PC-9 (cell line): ENCODE measurements at regions not wholly inside any gene's neighbourhood (a gene's known extent, or its start where the extent isn't known, plus 50 kb on each side); places are given as distances from the start of the nearest gene placed in this dataset.

Experiments used
- BruUV-seq: library from RNA; stranded (reverse); fragments of 400-500 nt; replicated peaks from 2 replicates; lab custom pipeline; 2021; lab: Mats Ljungman, UMichigan
- CTCF ChIA-PET: fragments of 300-600 bp; sonication (Branson Sonifier 250); formaldehyde crosslinking; loops from one replicate; lab custom pipeline; 2022; ENCODE audit warnings: antibody characterized with exemption; lab: Charles Lee
- POLR2A ChIA-PET: fragments of 300-600 bp; sonication (Branson Sonifier 250); formaldehyde crosslinking; loops from one replicate; lab custom pipeline; 2022; ENCODE audit warnings: antibody characterized with exemption; ENCODE audit not compliant: unreplicated experiment; lab: Charles Lee
- DNase-seq, 2 experiments: peaks; one replicate each; pipeline versions ENCODE4 v3.0.0 to v3.0.0-alpha.2; 2015 to 2022; ENCODE audit warnings: mixed read lengths in 1 of 2
- H2AFZ ChIP-seq: fragments of 200-600 bp; sonication (generic); 2 replicates; pipeline ENCODE4 v1.8.1; 2017; ENCODE audit warnings: antibody characterized with exemption
- H3F3A ChIP-seq: fragments of 200-600 bp; sonication (generic); 2 replicates; pipeline ENCODE4 v1.8.1; 2017; ENCODE audit warnings: antibody characterized with exemption, mild to moderate bottlenecking, low read depth; ENCODE audit not compliant: insufficient read depth
- H3K27ac ChIP-seq: fragments of 200-600 bp; sonication (generic); 2 replicates; pipeline ENCODE4 v1.6.1; 2016; ENCODE audit warnings: mixed run types
- H3K27me3 ChIP-seq: fragments of 200-600 bp; sonication (generic); 2 replicates; pipeline ENCODE4 v1.6.1; 2016; ENCODE audit warnings: low read depth, mixed run types; ENCODE audit not compliant: insufficient read depth
- H3K36me3 ChIP-seq: fragments of 200-600 bp; sonication (generic); 2 replicates; pipeline ENCODE4 v1.6.1; 2016; ENCODE audit warnings: low read depth, mixed run types
- H3K4me1 ChIP-seq: fragments of 200-600 bp; sonication (generic); replicated peaks from 2 replicates; pipeline ENCODE4 v1.6.1; 2016; ENCODE audit warnings: mixed run types; ENCODE audit not compliant: insufficient read depth
- H3K4me2 ChIP-seq: fragments of 200-600 bp; sonication (generic); 2 replicates; pipeline ENCODE4 v1.6.1; 2017; ENCODE audit warnings: mixed run types
- H3K4me3 ChIP-seq: fragments of 200-600 bp; sonication (generic); 2 replicates; pipeline ENCODE4 v1.6.1; 2016; ENCODE audit warnings: mixed run types
- H3K79me2 ChIP-seq: fragments of 200-600 bp; sonication (generic); 2 replicates; pipeline ENCODE4 v1.6.1; 2017; ENCODE audit warnings: low read depth, mixed run types
- H3K9me2 ChIP-seq: fragments of 200-600 bp; sonication (generic); 2 replicates; pipeline ENCODE4 v1.8.1; 2017; ENCODE audit warnings: mild to moderate bottlenecking; ENCODE audit not compliant: insufficient read depth
- H3K9me3 ChIP-seq: fragments of 200-600 bp; sonication (generic); 2 replicates; pipeline ENCODE4 v1.8.1; 2016; ENCODE audit warnings: low read depth; ENCODE audit not compliant: insufficient read depth
- H4K20me1 ChIP-seq: fragments of 200-600 bp; sonication (generic); 2 replicates; pipeline ENCODE4 v1.8.1; 2017; ENCODE audit not compliant: insufficient read depth
- CTCF ChIP-seq: fragments of 200-600 bp; sonication (generic); conservative IDR thresholded peaks from 2 replicates; pipeline ENCODE4 v1.6.1; 2017; ENCODE audit warnings: mixed run types, antibody characterized with exemption, mild to moderate bottlenecking, moderate library complexity
- EZH2 ChIP-seq: fragments of 200-600 bp; sonication (generic); IDR thresholded peaks from 2 replicates; pipeline ENCODE4 v1.8.0; 2017; ENCODE audit warnings: antibody characterized with exemption, low read depth
- intact Hi-C: fragments of 100-400 bp; cut with micrococcal nuclease; formaldehyde crosslinking; loops from one replicate; pipeline ENCODE4 v1.10.0; 2022; ENCODE audit not compliant: unreplicated experiment

- CTCF ChIA-PET, result no interaction called here
- intact Hi-C loops, result no loop called here
- no peak for DNase-seq
Observed at GRCh38 chr3:38968891-38969290, 82.9 kb downstream of the SCN11A start.

GRCh38 chr3:38968403-38968802 lies 83.3 kb downstream of the SCN11A start:
- ChIA-PET POLR2A (no interaction called here), CTCF (no interaction called here)
- no TSS peak for BruUV-seq
- H3K79me2 ChIP-seq, result no peaks in the 10 kb centered on the region
- H3K27me3 ChIP-seq, result peaks cover 41% of the 10 kb centered on the region
- 0 out of 2 replicates have a peak, but pooled peaks cover 6% of the 10 kb centered on the region for H3K9me2 ChIP-seq
- TF ChIP-seq CTCF (no peak), EZH2 (no peak)
- DNase-seq, result no peak
- H3K4me3 ChIP-seq, result no peak overlapping the region
- H3K9me3 ChIP-seq, result no peaks in the 10 kb centered on the region
- H3F3A ChIP-seq, result no peaks in the 10 kb centered on the region
- H2AFZ ChIP-seq, result no peak overlapping the region
- no peak overlapping the region for H3K4me2 ChIP-seq
- no peaks in the 10 kb centered on the region for H4K20me1 ChIP-seq
- no peaks in the 10 kb centered on the region for H3K36me3 ChIP-seq
- intact Hi-C loops, result no loop called here
- no peak overlapping the region for H3K27ac ChIP-seq
- no peaks in the 10 kb centered on the region for H3K4me1 ChIP-seq

More at GRCh38 chr3:38968891-38969290, 82.9 kb downstream of the SCN11A start:
- Histone ChIP-seq H3K27me3 (peaks cover 38% of the 10 kb centered on the region), H3K9me3 (no peaks in the 10 kb centered on the region), H3K4me3 (no peak overlapping the region), H3F3A (no peaks in the 10 kb centered on the region), H3K4me2 (no peak overlapping the region), H4K20me1 (no peaks in the 10 kb centered on the region), H3K79me2 (no peaks in the 10 kb centered on the region), H3K27ac (no peak overlapping the region), H3K36me3 (no peaks in the 10 kb centered on the region), H3K9me2 (0 out of 2 replicates have a peak, but pooled peaks cover 6% of the 10 kb centered on the region), H2AFZ (no peak overlapping the region), H3K4me1 (no peaks in the 10 kb centered on the region)
- POLR2A ChIA-PET, result no interaction called here
- TF ChIP-seq EZH2 (no peak), CTCF (no peak)
- no TSS peak for BruUV-seq

- intact Hi-C loops, result no loop called here
- BruUV-seq, result no TSS peak
- no peaks in the 10 kb centered on the region for H3F3A ChIP-seq
- H3K9me2 ChIP-seq, result 0 out of 2 replicates have a peak, but pooled peaks cover 6% of the 10 kb centered on the region
- no peaks in the 10 kb centered on the region for H3K9me3 ChIP-seq
- no peaks in the 10 kb centered on the region for H3K79me2 ChIP-seq
- no peaks in the 10 kb centered on the region for H4K20me1 ChIP-seq
- H3K36me3 ChIP-seq, result no peaks in the 10 kb centered on the region
- no peak overlapping the region for H3K4me3 ChIP-seq
- no peak for DNase-seq
- no peak overlapping the region for H2AFZ ChIP-seq
- ChIA-PET POLR2A (no interaction called here), CTCF (no interaction called here)
- H3K4me2 ChIP-seq, result no peak overlapping the region
- H3K4me1 ChIP-seq, result no peaks in the 10 kb centered on the region
- no peak for TF ChIP-seq CTCF
- TF ChIP-seq EZH2, result no peak
- no peak overlapping the region for H3K27ac ChIP-seq
- H3K27me3 ChIP-seq, result peaks cover 41% of the 10 kb centered on the region
Observed at GRCh38 chr3:38967693-38967989, 84.1 kb downstream of the SCN11A start.
